ENCODE measurements at regions not wholly inside any gene's neighbourhood (a gene's known extent, or its start where the extent isn't known, plus 50 kb on each side); places are given as distances from the start of the nearest gene placed in this dataset.

DNA sequence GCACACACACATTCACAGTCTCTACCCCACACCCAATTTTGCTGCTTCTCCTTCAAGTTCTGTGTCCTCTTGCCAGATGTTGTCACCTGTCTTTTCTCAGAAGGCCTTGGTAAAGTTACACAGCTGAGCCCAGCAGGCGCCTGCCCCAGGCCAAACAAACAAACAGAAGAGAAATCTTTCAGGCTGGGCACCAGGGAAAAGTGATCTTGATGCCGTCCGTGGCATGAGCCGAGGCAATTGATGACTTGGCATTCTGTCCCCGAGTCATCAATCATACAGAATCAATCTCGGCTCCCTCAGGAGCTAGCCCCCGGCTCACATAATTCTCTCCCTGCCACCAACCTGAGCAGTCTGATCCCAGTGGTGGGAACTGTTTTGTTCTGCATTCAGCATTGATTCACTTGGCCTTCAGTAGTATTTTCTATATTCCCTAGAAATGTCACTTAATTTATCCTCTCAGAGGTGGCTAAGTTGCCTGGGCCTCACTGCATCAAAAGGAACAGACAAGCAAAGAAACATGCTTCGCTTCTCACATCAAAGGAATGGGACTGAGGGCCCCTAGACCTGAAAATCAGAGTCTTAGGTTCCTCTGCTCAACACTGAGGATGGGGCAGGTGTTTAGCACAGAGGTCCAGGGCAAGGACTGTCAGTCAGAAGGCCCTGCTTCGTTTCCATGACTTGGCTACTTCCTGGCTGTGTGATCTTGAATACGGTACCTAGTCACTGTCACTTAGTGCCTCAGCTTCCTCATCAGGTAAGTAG lies 278.8 kb upstream of the CELF4 start (continued):
- TF ChIP-seq, protein P1, sequence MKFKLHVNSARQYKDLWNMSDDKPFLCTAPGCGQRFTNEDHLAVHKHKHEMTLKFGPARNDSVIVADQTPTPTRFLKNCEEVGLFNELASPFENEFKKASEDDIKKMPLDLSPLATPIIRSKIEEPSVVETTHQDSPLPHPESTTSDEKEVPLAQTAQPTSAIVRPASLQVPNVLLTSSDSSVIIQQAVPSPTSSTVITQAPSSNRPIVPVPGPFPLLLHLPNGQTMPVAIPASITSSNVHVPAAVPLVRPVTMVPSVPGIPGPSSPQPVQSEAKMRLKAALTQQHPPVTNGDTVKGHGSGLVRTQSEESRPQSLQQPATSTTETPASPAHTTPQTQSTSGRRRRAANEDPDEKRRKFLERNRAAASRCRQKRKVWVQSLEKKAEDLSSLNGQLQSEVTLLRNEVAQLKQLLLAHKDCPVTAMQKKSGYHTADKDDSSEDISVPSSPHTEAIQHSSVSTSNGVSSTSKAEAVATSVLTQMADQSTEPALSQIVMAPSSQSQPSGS (IDR thresholded peaks at IDR 0.05; ENCODE audit: low read length), result no peak

All from H1 (cell line).